GM19372 (cell line): ENCODE measurements at regions not wholly inside any gene's neighbourhood (a gene's known extent, or its start where the extent isn't known, plus 50 kb on each side); places are given as distances from the start of the nearest gene placed in this dataset.

Experiments used
- ATAC-seq: cut with Tn5 transposase; IDR thresholded peaks from one replicate; pipeline ENCODE4 v1.9.1; 2021; ENCODE audit warnings: mild to moderate bottlenecking, low read depth, moderate library complexity; ENCODE audit not compliant: unreplicated experiment

- no peak for ATAC-seq
These were observed 1040.7 kb downstream of the RAPGEF2 start for GRCh38 chr4:160143574-160143973.

GRCh38 chr4:160159457-160159856 lies 1056.6 kb downstream of the RAPGEF2 start:
- no peak for ATAC-seq

DNA sequence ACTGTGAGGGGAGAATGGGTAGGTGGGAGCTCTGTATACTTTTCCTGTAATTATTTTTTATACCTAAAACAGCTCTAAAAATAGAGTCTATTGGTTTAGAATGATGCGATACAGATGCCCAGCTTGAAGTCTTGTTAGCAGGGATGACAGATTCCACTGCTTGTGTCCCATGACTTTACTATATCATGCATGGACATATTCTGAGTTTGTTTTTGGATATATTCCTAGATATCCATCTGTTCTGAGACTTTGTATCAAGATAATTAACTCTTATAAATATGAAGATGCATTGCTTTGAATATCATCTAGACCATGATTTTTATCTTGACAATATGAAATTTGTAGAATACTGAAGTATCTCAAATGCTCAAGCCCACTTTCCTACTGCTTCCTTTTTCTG lies 1058.1 kb downstream of the RAPGEF2 start:
- ATAC-seq = no peak

DNA sequence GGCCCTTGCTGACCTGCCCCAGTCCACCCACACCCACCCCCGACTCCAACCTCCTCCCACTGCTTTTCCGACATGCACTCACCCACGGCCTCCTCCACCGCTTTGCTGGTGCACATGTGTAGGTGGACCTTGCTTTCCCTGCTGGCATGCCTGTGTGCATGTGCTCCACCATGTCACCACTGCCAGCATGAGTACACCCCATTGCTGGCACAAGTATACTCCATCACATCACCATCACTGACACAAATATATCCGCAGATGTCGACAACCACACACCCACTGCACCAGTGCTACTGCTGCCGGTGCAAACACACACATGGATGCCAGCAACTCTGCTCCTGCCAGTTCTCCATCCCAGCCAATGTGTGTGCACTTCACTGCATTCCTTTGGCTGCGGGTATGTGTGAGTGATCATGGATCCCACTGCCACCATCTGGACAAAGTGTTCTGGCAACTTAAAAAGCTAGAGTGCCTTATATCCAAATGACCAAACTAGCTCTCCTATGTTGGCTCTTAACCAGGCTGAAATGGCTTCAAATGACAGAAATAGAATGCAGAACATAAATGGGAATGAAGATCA lies 1072.3 kb downstream of the RAPGEF2 start:
- no peak for ATAC-seq

- no peak for ATAC-seq
These were observed 1077.3 kb downstream of the RAPGEF2 start for GRCh38 chr4:160180211-160180610.

DNA sequence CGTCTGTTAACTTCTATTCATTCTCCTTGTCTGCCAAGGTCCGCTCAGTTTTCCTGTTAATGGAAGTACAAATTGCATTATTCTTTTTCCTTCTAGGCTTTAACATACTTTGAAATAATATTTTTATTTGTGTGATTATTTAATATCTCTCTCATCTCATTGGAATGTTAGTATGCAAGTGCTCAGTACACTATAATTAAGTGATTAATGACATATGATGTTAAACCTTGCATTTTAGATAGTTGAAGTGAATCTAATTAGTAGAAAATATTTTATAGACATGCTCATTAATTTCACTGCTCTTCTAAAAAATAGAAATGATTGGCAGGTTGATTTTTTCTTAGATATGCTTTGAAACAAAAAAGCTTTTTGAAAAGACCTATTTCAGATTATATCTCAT lies 1079.8 kb downstream of the RAPGEF2 start:
- no peak for ATAC-seq

GRCh38 chr4:160184884-160185283 lies 1082.0 kb downstream of the RAPGEF2 start:
- ATAC-seq = no peak

- ATAC-seq = no peak
These were observed 1090.9 kb downstream of the RAPGEF2 start for GRCh38 chr4:160193787-160194186.

DNA sequence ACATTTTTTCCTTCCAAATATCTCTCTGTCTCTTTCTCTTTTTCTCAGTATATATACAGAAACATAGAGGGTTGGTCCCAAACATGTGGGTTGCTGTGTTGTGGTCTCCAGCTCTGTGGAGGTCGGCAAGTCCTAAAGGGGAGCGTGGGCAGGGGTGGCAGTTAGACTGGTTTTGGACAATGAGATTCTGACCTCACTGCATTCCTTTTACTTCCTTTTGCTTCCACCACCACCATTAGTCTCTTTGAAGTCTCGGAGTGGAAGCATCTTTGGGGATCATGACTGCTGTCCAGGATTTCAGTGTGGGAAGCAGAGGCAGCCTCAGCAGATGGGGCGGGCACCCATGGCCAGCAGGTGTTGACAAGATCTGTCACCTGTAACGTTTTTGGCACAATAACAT lies 1091.8 kb downstream of the RAPGEF2 start:
- ATAC-seq = no peak

DNA sequence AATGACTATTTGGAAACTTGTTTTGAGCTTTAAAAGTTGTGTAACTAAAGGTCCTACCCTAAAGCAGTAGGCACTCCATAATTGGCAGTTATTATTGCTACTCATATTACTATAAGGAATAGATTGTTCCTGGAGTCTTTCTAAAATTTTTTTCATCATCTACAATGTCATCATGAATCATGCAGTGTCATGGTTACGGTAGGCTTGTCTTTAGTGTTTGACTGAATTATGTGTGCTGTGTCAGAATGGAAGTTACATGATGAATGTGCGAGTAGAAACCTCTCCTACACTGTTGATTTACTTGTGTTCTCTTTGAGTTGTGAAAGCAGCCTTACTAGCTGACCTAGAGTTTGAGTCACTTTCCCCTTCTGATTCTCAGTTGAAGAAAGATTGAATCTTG lies 1099.9 kb downstream of the RAPGEF2 start:
- no peak for ATAC-seq

- no peak for ATAC-seq
These were observed 1109.2 kb downstream of the RAPGEF2 start for GRCh38 chr4:160212078-160212477.

GRCh38 chr4:160213366-160213765 lies 1110.5 kb downstream of the RAPGEF2 start:
- no peak for ATAC-seq

DNA sequence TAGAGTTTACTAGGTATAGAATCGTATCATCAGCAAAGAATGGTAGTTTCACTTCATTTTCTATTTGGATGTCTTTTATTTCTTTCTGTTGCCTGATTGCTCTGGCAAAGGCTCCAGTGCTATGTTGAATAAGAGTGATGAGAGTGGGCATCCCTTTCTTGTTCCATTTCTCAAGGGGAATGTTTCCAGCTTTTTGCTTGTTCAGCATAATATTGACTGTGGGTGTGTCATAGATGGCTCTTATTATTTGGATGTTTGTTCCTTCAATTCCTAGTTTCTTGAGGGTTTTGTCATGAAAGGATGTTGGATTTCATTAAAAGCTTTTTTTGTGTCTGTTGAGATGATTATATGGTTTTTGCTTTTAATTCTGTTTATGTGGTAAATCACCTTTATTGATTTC lies 1114.5 kb downstream of the RAPGEF2 start:
- no peak for ATAC-seq

DNA sequence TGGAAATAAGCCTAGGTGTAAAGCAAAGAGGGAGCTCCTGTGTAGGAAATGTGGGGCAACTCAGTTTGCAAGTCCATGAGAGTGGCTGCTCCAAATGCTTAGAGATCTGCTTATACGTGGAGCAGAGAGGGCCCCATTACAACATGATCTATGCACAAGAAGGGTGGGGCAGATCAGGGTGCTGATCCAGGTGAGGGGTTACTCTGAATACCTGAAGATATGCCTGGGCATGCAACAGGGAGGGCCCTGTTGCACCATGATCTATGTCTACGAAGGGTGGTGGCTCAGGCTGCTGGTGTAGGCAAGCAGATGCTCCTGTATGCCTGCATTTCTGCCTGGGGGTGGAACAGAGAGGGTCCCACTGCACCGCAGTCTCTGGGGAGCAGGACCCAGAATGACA lies 1121.2 kb downstream of the RAPGEF2 start:
- no peak for ATAC-seq

- ATAC-seq = no peak
These were observed 1130.3 kb downstream of the RAPGEF2 start for GRCh38 chr4:160233141-160233540.

GRCh38 chr4:160235285-160235684 lies 1132.4 kb downstream of the RAPGEF2 start:
- ATAC-seq = no peak

GRCh38 chr4:160235771-160236170 lies 1132.9 kb downstream of the RAPGEF2 start:
- ATAC-seq = no peak

DNA sequence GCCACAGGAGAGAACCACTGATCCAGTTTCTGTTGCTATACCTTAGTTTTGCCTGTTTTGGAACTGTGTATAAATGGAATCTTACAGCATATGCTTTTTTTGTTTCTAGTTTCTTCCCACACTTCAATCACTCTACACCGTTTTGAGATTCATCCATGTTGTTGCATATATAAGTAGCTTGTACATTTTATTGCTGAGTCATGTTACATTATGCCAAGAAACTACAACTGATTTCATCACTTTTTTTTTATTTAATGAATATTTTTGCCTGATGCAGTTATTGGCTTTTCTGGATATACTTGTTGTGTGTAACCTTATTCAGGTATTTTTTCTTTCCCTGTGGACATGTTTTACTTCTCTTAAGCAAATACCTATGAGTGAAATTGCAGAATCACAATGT lies 1135.9 kb downstream of the RAPGEF2 start:
- no peak for ATAC-seq

DNA sequence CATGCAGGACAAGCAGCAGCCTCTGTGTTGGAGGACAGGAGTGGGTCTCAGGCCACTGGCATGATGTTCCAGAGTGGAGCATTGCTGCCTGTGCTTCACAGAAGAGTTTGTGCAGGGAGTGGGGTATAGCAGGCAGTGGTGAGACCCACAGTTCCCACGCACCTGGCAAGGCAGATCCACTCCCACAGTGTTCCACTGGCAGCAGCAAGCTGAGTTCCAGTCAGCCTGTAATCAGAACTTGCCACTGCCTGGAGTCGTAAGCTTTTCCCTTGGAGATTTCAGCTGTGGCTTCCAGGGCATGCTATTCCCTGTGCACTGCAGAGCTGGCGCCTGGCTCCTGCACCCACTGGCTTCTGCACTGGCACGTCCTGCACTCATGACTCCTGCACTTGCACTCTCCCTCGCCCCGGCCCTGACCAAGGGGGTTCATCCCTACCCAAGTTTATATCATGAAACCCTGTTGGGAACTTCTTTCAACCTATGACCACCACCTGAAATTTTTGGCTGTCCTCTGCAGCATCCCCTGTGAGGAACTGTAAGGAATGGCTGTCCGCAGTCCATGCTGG lies 1144.3 kb downstream of the RAPGEF2 start:
- no peak for ATAC-seq

DNA sequence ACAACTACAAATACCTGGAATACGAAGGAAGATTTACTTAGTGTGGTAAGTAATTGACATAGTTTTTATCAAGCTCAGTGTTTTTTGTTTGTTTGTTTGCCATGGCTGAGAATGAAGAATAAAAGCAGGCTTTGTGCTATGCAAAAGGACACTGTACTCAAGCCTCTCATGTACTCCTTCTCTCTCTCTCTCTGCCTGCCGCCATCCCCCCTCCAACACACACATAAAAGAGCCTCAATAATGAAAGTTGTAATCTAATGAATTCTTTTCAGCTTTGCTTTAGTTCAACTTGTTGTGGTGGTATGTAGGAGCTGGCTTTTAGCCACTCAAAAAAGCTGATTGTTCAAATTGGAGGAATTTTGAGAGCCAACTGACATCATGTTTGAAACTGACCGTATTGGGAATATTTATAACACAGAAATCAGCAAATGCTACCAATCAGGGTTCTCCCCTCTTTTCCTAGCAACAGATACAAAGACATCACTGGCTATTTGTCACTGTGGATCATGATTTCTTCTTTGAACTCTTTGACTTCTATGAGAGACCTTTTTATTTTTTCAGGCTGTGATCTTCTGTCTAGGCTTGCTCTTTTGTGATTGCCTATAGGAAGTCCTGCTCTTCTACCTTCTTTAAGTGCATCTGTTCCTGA lies 1148.8 kb downstream of the RAPGEF2 start:
- ATAC-seq = no peak

DNA sequence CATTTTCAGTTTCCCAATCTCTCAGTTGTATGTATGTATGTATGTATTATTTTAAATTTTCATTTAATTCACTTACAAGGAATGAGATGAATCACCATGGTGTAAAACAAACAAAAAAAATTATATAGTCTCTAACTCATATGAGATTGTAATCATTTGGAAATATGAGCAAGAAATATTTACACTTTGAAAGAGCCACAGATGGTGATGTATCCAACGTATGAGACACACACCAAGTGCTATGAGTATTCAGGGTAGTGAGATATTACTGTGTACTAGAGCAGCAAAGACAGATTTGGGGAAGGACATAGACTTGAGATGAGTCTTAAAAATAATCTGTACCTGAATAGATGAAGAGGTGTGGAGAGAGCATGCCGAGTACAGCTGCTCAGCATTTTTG lies 1154.4 kb downstream of the RAPGEF2 start:
- ATAC-seq = no peak

DNA sequence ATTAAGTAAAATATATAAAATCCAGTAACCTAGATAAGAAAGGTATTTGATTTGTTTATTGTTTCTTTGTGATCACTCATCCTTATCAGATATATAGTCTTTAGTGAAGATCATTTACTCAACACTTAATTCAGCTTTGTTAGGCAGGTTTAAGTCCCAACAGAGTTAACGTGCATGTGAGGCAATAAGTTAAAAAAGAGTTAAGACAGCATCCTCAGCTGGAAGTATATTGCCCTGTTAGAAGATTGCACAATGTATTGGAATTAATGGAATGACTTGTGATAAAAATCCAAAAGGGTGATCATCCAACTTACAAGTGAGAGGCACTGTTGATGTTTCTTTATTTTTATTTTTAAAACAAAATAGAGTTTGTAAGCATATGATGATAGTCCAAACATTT lies 1162.1 kb downstream of the RAPGEF2 start:
- ATAC-seq = no peak
